T-cell (primary cell): ENCODE measurements at regions not wholly inside any gene's neighbourhood (a gene's known extent, or its start where the extent isn't known, plus 50 kb on each side); places are given as distances from the start of the nearest gene placed in this dataset.

Experiments
- ATAC-seq, 4 experiments: fragments of 200-7000 bp in 3 of 4; fragments of 150-1000 bp in 1 of 4; cut with Tn5 transposase; replicated peaks in 1 of 4; 1 replicate in 3 of 4; 2 replicates in 1 of 4; pipeline ENCODE4 v1.10.0; 2021; ENCODE audit warnings: moderate library complexity in 3 of 4, mild to moderate bottlenecking in 2 of 4, moderate number of reproducible peaks in 1 of 4
- CTCF ChIA-PET, 2 donors: fragments of 300-600 bp; sonication (Branson Sonifier 250); formaldehyde crosslinking; loops; one replicate each; lab custom pipeline; 2022; ENCODE audit warnings: antibody characterized with exemption in 2 of 2; lab: Charles Lee
- POLR2A ChIA-PET, 2 donors: fragments of 300-600 bp; sonication (Branson Sonifier 250); formaldehyde crosslinking; loops; one replicate each; lab custom pipeline; 2022; ENCODE audit warnings: antibody characterized with exemption in 2 of 2; lab: Charles Lee
- DNase-seq, 35 experiments: peaks; one replicate each; pipeline versions ENCODE4 v3.0.0 to v3.0.0-alpha.2; 2013 to 2023
- H3K27ac ChIP-seq: one replicate; pipeline ENCODE4 v1.5.1; 2013; ENCODE audit warnings: low read length
- H3K27me3 ChIP-seq, 2 experiments: replicated peaks in 1 of 2; 1 replicate in 1 of 2; 2 replicates in 1 of 2; pipeline versions ENCODE4 v1.6.1 to v1.7.0; 2013; ENCODE audit warnings: low read length in 1 of 2, mixed read lengths in 1 of 2; ENCODE audit not compliant: control insufficient read depth in 2 of 2, insufficient read depth in 2 of 2; ENCODE audit errors: extremely low read depth in 1 of 2
- H3K36me3 ChIP-seq, 2 donors: 1 replicate in 1 of 2; 2 replicates in 1 of 2; pipeline versions ENCODE4 v1.6.1 to v1.7.0; 2013; ENCODE audit warnings: low read length in 1 of 2; ENCODE audit not compliant: control insufficient read depth in 2 of 2, insufficient read depth in 1 of 2; ENCODE audit errors: extremely low read depth in 1 of 2
- H3K4me1 ChIP-seq, 2 experiments: 1 replicate in 1 of 2; 2 replicates in 1 of 2; pipeline versions ENCODE4 v1.6.1 to v1.7.0; 2013; ENCODE audit warnings: low read length in 2 of 2, mixed read lengths in 1 of 2; ENCODE audit not compliant: insufficient read depth in 2 of 2, control insufficient read depth in 1 of 2; ENCODE audit errors: extremely low read depth in 1 of 2
- H3K4me3 ChIP-seq, 2 donors: 1 replicate in 1 of 2; 2 replicates in 1 of 2; pipeline versions ENCODE4 v1.5.1 to v1.7.0; 2013; ENCODE audit warnings: mild to moderate bottlenecking in 2 of 2, low read length in 1 of 2, moderate library complexity in 1 of 2; ENCODE audit not compliant: control insufficient read depth in 1 of 2; ENCODE audit errors: extremely low read depth in 1 of 2
- H3K9me3 ChIP-seq: 2 replicates; pipeline ENCODE4 v1.7.0; 2013
- H3K27ac Mint-ChIP-seq, 2 donors: one replicate each; pipeline ENCODE4 v1.8.0; 2020 to 2021; ENCODE audit warnings: mild to moderate bottlenecking in 2 of 2, mixed read lengths in 2 of 2
- H3K27me3 Mint-ChIP-seq, 2 donors: one replicate each; pipeline ENCODE4 v1.8.0; 2021 to 2022; ENCODE audit warnings: mixed read lengths in 2 of 2
- H3K36me3 Mint-ChIP-seq: one replicate; pipeline ENCODE4 v1.8.0; 2021; ENCODE audit warnings: mixed read lengths
- H3K4me1 Mint-ChIP-seq, 3 donors: one replicate each; pipeline ENCODE4 v1.8.0; 2020 to 2022; ENCODE audit warnings: mixed read lengths in 3 of 3, mild to moderate bottlenecking in 1 of 3
- H3K4me3 Mint-ChIP-seq, 3 donors: one replicate each; pipeline ENCODE4 v1.8.0; 2020 to 2022; ENCODE audit warnings: mild to moderate bottlenecking in 3 of 3, mixed read lengths in 3 of 3, moderate library complexity in 3 of 3
- H3K9me3 Mint-ChIP-seq, 3 donors: one replicate each; pipeline ENCODE4 v1.8.0; 2020 to 2022; ENCODE audit warnings: mixed read lengths in 3 of 3
- WGBS: methylation state at CpG from one replicate; pipeline ENCODE4 v1.1.5; 2013; ENCODE audit warnings: missing lambda C conversion rate; ENCODE audit not compliant: insufficient coverage; 5-methylcytosine and 5-hydroxymethylcytosine counted together

DNA sequence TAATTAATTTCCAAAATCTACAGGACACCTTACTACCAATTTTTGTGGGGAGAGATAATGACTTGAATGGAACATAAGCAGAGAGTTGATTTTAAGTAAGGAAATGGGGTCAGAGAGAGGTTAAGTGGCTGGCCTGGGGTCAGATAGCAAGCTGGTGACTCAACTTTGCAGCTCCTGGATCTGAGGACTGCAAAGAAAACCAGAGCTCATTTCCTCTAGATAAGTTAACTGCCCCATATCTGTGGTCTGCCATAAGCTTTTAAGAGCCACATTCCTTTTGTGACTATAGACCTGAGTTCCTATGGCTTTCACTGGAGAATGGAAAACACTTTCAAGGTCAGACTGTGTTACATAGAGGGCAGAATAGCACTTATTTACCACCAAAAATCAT, 201.2 kb upstream of the PRICKLE1 start:
- ChIA-PET POLR2A (no interaction called here), CTCF (no interaction called here)
- Mint-ChIP-seq H3K36me3 (no peaks in the 10 kb centered on the region), H3K9me3 (peaks cover 0 to under 1% (median 0%) of the 10 kb centered on the region in 3 donors), H3K27ac (no peak overlapping the region), H3K27me3 (peaks cover 0 to 3% of the 10 kb centered on the region in 2 donors), H3K4me1 (no peaks in the 10 kb centered on the region), H3K4me3 (no peak overlapping the region)
- Histone ChIP-seq H3K4me1 (no peaks in the 10 kb centered on the region), H3K36me3 (no peaks in the 10 kb centered on the region), H3K4me3 (no peak overlapping the region), H3K27ac (no peak overlapping the region), H3K9me3 (no peaks in the 10 kb centered on the region), H3K27me3 (no peaks in the 10 kb centered on the region)
- no peak for DNase-seq
- no peak for ATAC-seq

- Mint-ChIP-seq H3K27ac (no peak overlapping the region), H3K9me3 (no peaks in the 10 kb centered on the region), H3K36me3 (no peaks in the 10 kb centered on the region), H3K4me1 (no peaks in the 10 kb centered on the region), H3K4me3 (no peak overlapping the region), H3K27me3 (peaks cover 0 to 3% of the 10 kb centered on the region in 2 donors)
- Histone ChIP-seq H3K27ac (no peak overlapping the region), H3K36me3 (no peaks in the 10 kb centered on the region), H3K4me3 (no peak overlapping the region), H3K9me3 (no peaks in the 10 kb centered on the region), H3K27me3 (no peaks in the 10 kb centered on the region), H3K4me1 (no peaks in the 10 kb centered on the region)
- POLR2A ChIA-PET: no interaction called here
- 86% methylated on average over 9 of the region's 15 CpGs for whole genome bisulfite sequencing
- ATAC-seq (no peak), DNase-seq (no peak)
- CTCF ChIA-PET: no interaction called here
Observed at GRCh38 chr12:42789808-42790760, 200.5 kb upstream of the PRICKLE1 start.

- WGBS: 80% methylated on average over 1 of the region's 5 CpGs
- peaks cover 0 to 3% of the 10 kb centered on the region in 2 donors for H3K27me3 Mint-ChIP-seq
- Histone ChIP-seq H3K4me3 (no peak overlapping the region), H3K36me3 (no peaks in the 10 kb centered on the region), H3K27ac (no peak overlapping the region), H3K9me3 (no peaks in the 10 kb centered on the region), H3K27me3 (no peaks in the 10 kb centered on the region), H3K4me1 (no peaks in the 10 kb centered on the region)
- no peaks in the 10 kb centered on the region for H3K4me1 Mint-ChIP-seq
- no peaks in the 10 kb centered on the region for H3K36me3 Mint-ChIP-seq
- DNase-seq (no peak), ATAC-seq (no peak)
- CTCF ChIA-PET: no interaction called here
- no peaks in the 10 kb centered on the region for H3K9me3 Mint-ChIP-seq
- POLR2A ChIA-PET: no interaction called here
- H3K4me3 Mint-ChIP-seq: no peak overlapping the region
- H3K27ac Mint-ChIP-seq: no peak overlapping the region
Observed at GRCh38 chr12:42786400-42787148, 197.0 kb upstream of the PRICKLE1 start.

- WGBS: no CpG with 5 or more reads among the region's 2 CpGs
- H3K27me3 Mint-ChIP-seq: peaks cover 0 to 3% of the 10 kb centered on the region in 2 donors
- Histone ChIP-seq H3K4me1 (no peaks in the 10 kb centered on the region), H3K9me3 (no peaks in the 10 kb centered on the region), H3K27me3 (no peaks in the 10 kb centered on the region), H3K27ac (no peak overlapping the region), H3K36me3 (no peaks in the 10 kb centered on the region), H3K4me3 (no peak overlapping the region)
- no peak for DNase-seq
- no peak overlapping the region for H3K4me3 Mint-ChIP-seq
- no peaks in the 10 kb centered on the region for H3K36me3 Mint-ChIP-seq
- CTCF ChIA-PET: no interaction called here
- no peaks in the 10 kb centered on the region for H3K9me3 Mint-ChIP-seq
- H3K4me1 Mint-ChIP-seq: no peaks in the 10 kb centered on the region
- POLR2A ChIA-PET: no interaction called here
- ATAC-seq: no peak
- H3K27ac Mint-ChIP-seq: no peak overlapping the region
Observed at GRCh38 chr12:42785944-42786343, 196.4 kb upstream of the PRICKLE1 start.

- Mint-ChIP-seq H3K27ac (no peak overlapping the region), H3K9me3 (no peaks in the 10 kb centered on the region), H3K36me3 (no peaks in the 10 kb centered on the region), H3K4me1 (no peaks in the 10 kb centered on the region), H3K27me3 (no peaks in the 10 kb centered on the region), H3K4me3 (no peak overlapping the region)
- no peak for ATAC-seq
- H3K4me1 ChIP-seq: no peaks in the 10 kb centered on the region
- H3K4me3 ChIP-seq: no peak overlapping the region
- no peaks in the 10 kb centered on the region for H3K36me3 ChIP-seq
- H3K27ac ChIP-seq: no peak overlapping the region
- no peaks in the 10 kb centered on the region for H3K27me3 ChIP-seq
- ChIA-PET CTCF (no interaction called here), POLR2A (no interaction called here)
- no CpG with 5 or more reads among the region's 1 CpG for WGBS
- no peaks in the 10 kb centered on the region for H3K9me3 ChIP-seq
- DNase-seq: no peak
Observed at GRCh38 chr12:42780671-42781070, 191.1 kb upstream of the PRICKLE1 start.

DNA sequence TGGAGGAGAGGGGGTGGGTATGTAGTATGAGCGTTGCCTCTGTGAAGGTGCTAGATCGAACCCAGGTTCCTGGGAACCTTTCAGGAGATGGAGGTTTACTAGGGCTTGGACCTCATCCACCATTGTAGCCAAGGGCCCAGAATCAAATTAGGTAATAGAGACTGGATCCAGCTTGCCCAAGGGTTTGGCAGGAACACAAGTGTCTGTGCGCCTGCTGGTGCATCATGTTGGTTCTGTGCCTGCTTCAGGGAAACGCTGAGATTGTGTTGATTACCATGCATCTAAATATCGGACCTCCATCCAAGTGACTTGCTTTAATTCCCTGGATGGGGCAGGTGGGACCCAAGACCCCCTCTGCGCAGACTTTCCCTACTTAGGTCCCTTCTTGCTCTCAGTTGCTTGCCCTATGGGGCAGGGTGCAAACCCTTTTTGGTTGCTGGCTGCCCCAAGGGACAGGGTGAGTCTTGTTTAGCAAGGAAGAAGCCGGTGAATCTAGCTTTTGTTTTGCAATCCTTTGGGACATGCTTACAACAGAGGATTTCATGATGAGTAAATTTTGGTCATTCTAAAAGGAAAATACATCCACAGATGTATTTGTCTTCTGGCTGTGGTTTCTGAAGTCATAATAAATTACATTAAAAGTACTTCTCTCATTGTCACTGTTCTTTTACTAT, 189.8 kb upstream of the PRICKLE1 start:
- 90% methylated on average over 4 of the region's 7 CpGs for WGBS
- H3K27ac Mint-ChIP-seq: no peak overlapping the region
- H3K9me3 Mint-ChIP-seq: no peaks in the 10 kb centered on the region
- H3K4me3 Mint-ChIP-seq: no peak overlapping the region
- H3K27me3 ChIP-seq: no peaks in the 10 kb centered on the region
- no peak overlapping the region for H3K27ac ChIP-seq
- H3K4me1 ChIP-seq: no peaks in the 10 kb centered on the region
- no peak for DNase-seq
- no peak overlapping the region for H3K4me3 ChIP-seq
- H3K36me3 Mint-ChIP-seq: no peaks in the 10 kb centered on the region
- H3K9me3 ChIP-seq: no peaks in the 10 kb centered on the region
- H3K36me3 ChIP-seq: no peaks in the 10 kb centered on the region
- H3K4me1 Mint-ChIP-seq: no peaks in the 10 kb centered on the region
- no peaks in the 10 kb centered on the region for H3K27me3 Mint-ChIP-seq
- no peak for ATAC-seq
- POLR2A ChIA-PET: interaction anchor here in 1 of 2 donors (0.6 kb wide), 1 partner anchor 36 kb away, joined by 5 read pairs; no protein-coding TSS in a partner anchor
- CTCF ChIA-PET: interaction anchor here in 1 of 2 donors (1.0 kb wide), 1 partner anchor 10 kb away, joined by 5 read pairs; no protein-coding TSS in a partner anchor
